K562 (cell line): ENCODE measurements at regions not wholly inside any gene's neighbourhood (a gene's known extent, or its start where the extent isn't known, plus 50 kb on each side); places are given as distances from the start of the nearest gene placed in this dataset.

Source experiments
- SMARCB1 ChIP-seq: IDR thresholded peaks from 2 replicates; pipeline ENCODE4 v1.6.1; 2011; ENCODE audit warnings: improper control_type of control experiment, low read depth; ENCODE audit not compliant: insufficient read length
- TF ChIP-seq, protein P1 (sequence below), 2 experiments: fragments of 450-650 bp in 1 of 2; sonication (generic) in 1 of 2; formaldehyde crosslinking in 1 of 2; IDR thresholded peaks; 2 replicates each; pipeline versions ENCODE4 v1.7.1 to v1.9.0; 2016 to 2022; ENCODE audit warnings: inconsistent platforms in 1 of 2, mild to moderate bottlenecking in 1 of 2, missing genetic modification reagents in 1 of 2
- TF ChIP-seq, protein P2 (sequence below): sonication (generic); formaldehyde crosslinking; IDR thresholded peaks from 2 replicates; pipeline ENCODE4 v1.8.0; 2022; ENCODE audit warnings: mild to moderate bottlenecking, missing genetic modification reagents

DNA sequence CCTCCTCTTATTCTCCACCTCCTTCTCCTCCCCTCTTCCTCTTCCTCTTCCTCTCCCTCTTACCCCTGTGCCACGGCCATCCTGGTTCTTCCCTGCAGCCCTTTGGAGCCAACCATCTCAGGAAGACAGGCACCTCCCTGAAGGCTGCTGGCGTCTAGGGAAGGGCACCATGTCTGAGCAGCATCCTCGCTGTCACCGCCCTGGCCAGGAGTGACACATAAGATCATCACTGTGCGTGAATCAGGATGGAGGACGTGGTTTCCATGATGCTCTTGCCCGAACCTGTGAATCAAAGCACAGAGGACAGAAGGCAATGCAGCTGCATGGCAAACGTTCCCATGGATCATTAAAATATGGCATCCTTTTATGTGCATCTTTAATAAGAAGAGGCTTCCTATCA, 236.0 kb downstream of the SH3BP4 start:
- TF ChIP-seq, protein P1, sequence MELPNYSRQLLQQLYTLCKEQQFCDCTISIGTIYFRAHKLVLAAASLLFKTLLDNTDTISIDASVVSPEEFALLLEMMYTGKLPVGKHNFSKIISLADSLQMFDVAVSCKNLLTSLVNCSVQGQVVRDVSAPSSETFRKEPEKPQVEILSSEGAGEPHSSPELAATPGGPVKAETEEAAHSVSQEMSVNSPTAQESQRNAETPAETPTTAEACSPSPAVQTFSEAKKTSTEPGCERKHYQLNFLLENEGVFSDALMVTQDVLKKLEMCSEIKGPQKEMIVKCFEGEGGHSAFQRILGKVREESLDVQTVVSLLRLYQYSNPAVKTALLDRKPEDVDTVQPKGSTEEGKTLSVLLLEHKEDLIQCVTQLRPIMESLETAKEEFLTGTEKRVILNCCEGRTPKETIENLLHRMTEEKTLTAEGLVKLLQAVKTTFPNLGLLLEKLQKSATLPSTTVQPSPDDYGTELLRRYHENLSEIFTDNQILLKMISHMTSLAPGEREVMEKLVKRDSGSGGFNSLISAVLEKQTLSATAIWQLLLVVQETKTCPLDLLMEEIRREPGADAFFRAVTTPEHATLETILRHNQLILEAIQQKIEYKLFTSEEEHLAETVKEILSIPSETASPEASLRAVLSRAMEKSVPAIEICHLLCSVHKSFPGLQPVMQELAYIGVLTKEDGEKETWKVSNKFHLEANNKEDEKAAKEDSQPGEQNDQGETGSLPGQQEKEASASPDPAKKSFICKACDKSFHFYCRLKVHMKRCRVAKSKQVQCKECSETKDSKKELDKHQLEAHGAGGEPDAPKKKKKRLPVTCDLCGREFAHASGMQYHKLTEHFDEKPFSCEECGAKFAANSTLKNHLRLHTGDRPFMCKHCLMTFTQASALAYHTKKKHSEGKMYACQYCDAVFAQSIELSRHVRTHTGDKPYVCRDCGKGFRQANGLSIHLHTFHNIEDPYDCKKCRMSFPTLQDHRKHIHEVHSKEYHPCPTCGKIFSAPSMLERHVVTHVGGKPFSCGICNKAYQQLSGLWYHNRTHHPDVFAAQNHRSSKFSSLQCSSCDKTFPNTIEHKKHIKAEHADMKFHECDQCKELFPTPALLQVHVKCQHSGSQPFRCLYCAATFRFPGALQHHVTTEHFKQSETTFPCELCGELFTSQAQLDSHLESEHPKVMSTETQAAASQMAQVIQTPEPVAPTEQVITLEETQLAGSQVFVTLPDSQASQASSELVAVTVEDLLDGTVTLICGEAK (IDR thresholded peaks at IDR 0.05), result no peak
- TF ChIP-seq, protein P1 (CRISPR knock-in tag; IDR thresholded peaks at IDR 0.05), result no peak
- no peak for TF ChIP-seq SMARCB1
- TF ChIP-seq, protein P2, sequence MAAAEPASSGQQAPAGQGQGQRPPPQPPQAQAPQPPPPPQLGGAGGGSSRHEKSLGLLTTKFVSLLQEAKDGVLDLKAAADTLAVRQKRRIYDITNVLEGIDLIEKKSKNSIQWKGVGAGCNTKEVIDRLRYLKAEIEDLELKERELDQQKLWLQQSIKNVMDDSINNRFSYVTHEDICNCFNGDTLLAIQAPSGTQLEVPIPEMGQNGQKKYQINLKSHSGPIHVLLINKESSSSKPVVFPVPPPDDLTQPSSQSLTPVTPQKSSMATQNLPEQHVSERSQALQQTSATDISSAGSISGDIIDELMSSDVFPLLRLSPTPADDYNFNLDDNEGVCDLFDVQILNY, result no peak
